DOHH2 (cell line): ENCODE measurements at regions not wholly inside any gene's neighbourhood (a gene's known extent, or its start where the extent isn't known, plus 50 kb on each side); places are given as distances from the start of the nearest gene placed in this dataset.

ENCODE experiments used
- H3F3A ChIP-seq: fragments of 200-600 bp; sonication (generic), shearing (Covaris generic); 2 replicates; pipeline ENCODE4 v1.6.0; 2016; ENCODE audit warnings: antibody characterized with exemption, mild to moderate bottlenecking; ENCODE audit not compliant: control insufficient read depth, insufficient read depth
- H3K27ac ChIP-seq: fragments of 200-600 bp; sonication (generic); 2 replicates; pipeline ENCODE4 v1.5.1; 2014; ENCODE audit warnings: low read depth, mild to moderate bottlenecking, low read length, moderate library complexity
- H3K27me3 ChIP-seq: fragments of 200-600 bp; sonication (generic); 2 replicates; pipeline ENCODE4 v1.6.1; 2014; ENCODE audit warnings: mild to moderate bottlenecking, low read length, mixed read lengths; ENCODE audit not compliant: control insufficient read depth
- H3K36me3 ChIP-seq: fragments of 200-600 bp; sonication (generic); 2 replicates; pipeline ENCODE4 v1.6.1; 2014; ENCODE audit warnings: mild to moderate bottlenecking, low read length, moderate library complexity, mixed read lengths; ENCODE audit not compliant: control insufficient read depth
- H3K4me1 ChIP-seq: fragments of 200-600 bp; sonication (generic); 2 replicates; pipeline ENCODE4 v1.6.1; 2014; ENCODE audit warnings: mild to moderate bottlenecking, low read length, mixed read lengths; ENCODE audit not compliant: control insufficient read depth
- H3K4me2 ChIP-seq: fragments of 200-600 bp; sonication (generic); 2 replicates; pipeline ENCODE4 v1.6.0; 2014; ENCODE audit warnings: mild to moderate bottlenecking, low read length, moderate library complexity
- H3K4me3 ChIP-seq: fragments of 200-600 bp; sonication (generic); 2 replicates; pipeline ENCODE4 v1.5.1; 2014; ENCODE audit warnings: mild to moderate bottlenecking, low read length, mixed read lengths
- H3K79me2 ChIP-seq: fragments of 200-600 bp; sonication (generic); 2 replicates; pipeline ENCODE4 v1.6.1; 2014; ENCODE audit warnings: mild to moderate bottlenecking, low read length, mixed read lengths; ENCODE audit not compliant: control insufficient read depth
- H3K9me2 ChIP-seq: fragments of 200-600 bp; sonication (generic); replicated peaks from 2 replicates; pipeline ENCODE4 v1.6.1; 2014; ENCODE audit warnings: mild to moderate bottlenecking, low read length, mixed read lengths; ENCODE audit not compliant: control insufficient read depth
- H3K9me3 ChIP-seq: fragments of 200-600 bp; sonication (generic); 2 replicates; pipeline ENCODE4 v1.6.1; 2014; ENCODE audit warnings: antibody characterized with exemption, low read length, mixed read lengths; ENCODE audit not compliant: control insufficient read depth, insufficient read depth
- H4K20me1 ChIP-seq: fragments of 200-600 bp; sonication (generic); 2 replicates; pipeline ENCODE4 v1.6.0; 2014; ENCODE audit warnings: low read depth, mild to moderate bottlenecking, antibody characterized with exemption, low read length, moderate library complexity; ENCODE audit not compliant: control insufficient read depth, insufficient read depth
- EZH2phosphoT487 ChIP-seq: fragments of 200-600 bp; sonication (generic); IDR thresholded peaks from 2 replicates; pipeline ENCODE4 v1.6.1; 2017; ENCODE audit warnings: borderline replicate concordance, mild to moderate bottlenecking, antibody characterized with exemption, low read length, moderate library complexity, mixed read lengths
- TF ChIP-seq, protein P1 (sequence below): fragments of 200-600 bp; sonication (generic); IDR thresholded peaks from one replicate; pipeline ENCODE4 v1.5.1; 2014; ENCODE audit warnings: antibody characterized with exemption, mild to moderate bottlenecking, low read depth, low read length; ENCODE audit not compliant: poor library complexity, severe bottlenecking

DNA sequence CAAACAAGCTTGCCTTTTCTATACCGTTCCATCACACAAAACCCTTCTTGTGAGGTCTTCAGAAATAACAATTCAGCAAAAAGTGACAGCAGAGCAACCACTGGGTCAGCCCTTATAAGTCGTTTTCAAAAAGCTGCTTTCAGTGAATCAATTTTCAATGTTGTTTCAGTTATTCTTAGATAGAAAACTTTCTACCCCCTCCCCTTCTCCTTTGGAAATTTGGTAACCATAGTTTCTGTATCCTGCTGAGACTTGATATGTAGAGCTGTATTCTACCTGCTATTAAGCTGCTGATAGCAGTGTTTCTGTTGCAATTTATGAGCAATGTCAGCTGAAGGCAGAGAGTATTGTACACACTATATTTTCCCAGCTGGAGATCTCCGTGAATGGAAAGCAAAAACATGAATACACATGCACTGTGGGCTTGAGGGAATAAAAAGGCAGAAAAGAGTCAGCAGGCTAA, 75.7 kb downstream of the ZNF608 start:
- peak overlapping the region; percentile 14; the same call in 1 of the 2 replicates for H3K4me2 ChIP-seq
- no peaks in the 10 kb centered on the region for H3K27me3 ChIP-seq
- H3K36me3 ChIP-seq = no peaks in the 10 kb centered on the region
- H3K9me3 ChIP-seq = no peaks in the 10 kb centered on the region
- H3F3A ChIP-seq = no peaks in the 10 kb centered on the region
- peaks cover 96% of the 10 kb centered on the region for H3K79me2 ChIP-seq
- no peaks in the 10 kb centered on the region for H4K20me1 ChIP-seq
- no peak overlapping the region for H3K4me3 ChIP-seq
- H3K27ac ChIP-seq = no peak overlapping the region
- H3K4me1 ChIP-seq = peaks cover 64% of the 10 kb centered on the region
- TF ChIP-seq, protein P1, sequence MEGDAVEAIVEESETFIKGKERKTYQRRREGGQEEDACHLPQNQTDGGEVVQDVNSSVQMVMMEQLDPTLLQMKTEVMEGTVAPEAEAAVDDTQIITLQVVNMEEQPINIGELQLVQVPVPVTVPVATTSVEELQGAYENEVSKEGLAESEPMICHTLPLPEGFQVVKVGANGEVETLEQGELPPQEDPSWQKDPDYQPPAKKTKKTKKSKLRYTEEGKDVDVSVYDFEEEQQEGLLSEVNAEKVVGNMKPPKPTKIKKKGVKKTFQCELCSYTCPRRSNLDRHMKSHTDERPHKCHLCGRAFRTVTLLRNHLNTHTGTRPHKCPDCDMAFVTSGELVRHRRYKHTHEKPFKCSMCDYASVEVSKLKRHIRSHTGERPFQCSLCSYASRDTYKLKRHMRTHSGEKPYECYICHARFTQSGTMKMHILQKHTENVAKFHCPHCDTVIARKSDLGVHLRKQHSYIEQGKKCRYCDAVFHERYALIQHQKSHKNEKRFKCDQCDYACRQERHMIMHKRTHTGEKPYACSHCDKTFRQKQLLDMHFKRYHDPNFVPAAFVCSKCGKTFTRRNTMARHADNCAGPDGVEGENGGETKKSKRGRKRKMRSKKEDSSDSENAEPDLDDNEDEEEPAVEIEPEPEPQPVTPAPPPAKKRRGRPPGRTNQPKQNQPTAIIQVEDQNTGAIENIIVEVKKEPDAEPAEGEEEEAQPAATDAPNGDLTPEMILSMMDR = no peak
- TF ChIP-seq EZH2phosphoT487 = no peak
- H3K9me2 ChIP-seq = no peaks in the 10 kb centered on the region

DNA sequence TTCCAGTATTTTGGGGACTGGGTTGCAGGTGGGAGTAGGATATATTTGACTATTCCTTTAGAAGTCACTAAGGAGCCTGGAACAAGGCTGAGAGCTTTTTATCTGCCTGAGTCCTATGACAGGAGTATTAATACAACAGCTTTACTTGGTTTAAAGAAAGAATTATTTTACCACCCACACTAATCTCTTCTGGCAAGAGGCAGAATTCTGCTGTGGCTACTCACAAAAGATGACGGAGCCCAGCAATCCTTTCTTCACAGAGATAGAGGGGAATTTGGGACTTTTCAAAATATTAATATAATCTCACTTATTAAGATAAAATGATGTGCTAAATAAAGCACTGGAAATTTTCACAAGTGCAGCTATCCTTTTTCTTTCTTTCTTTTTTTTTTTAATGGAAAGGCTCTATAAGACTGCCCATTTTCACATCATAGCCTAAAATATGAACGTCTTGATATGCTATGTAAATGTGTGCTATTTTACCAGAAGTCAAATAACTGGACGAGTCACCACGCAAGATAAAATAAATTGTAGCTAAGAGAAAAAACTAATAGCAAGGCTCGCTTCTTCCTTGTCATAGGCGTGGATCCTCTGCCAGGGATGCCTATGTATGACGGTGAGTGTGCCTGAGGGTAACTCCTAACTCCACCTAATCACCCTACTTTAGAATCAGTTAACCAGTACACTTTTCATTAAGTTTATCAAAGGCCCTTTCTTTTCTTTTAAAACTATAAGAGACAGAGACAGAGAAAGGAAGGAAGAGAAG, 76.3 kb downstream of the ZNF608 start:
- peaks cover 69% of the 10 kb centered on the region for H3K4me1 ChIP-seq
- H3K79me2 ChIP-seq = peaks cover 97% of the 10 kb centered on the region
- TF ChIP-seq EZH2phosphoT487 = no peak
- TF ChIP-seq, protein P1 = no peak
- no peaks in the 10 kb centered on the region for H3K9me3 ChIP-seq
- H4K20me1 ChIP-seq = no peaks in the 10 kb centered on the region
- no peak overlapping the region for H3K27ac ChIP-seq
- H3K27me3 ChIP-seq = no peaks in the 10 kb centered on the region
- H3K4me3 ChIP-seq = no peak overlapping the region
- H3K36me3 ChIP-seq = no peaks in the 10 kb centered on the region
- H3F3A ChIP-seq = no peaks in the 10 kb centered on the region
- H3K4me2 ChIP-seq = no peak overlapping the region
- no peaks in the 10 kb centered on the region for H3K9me2 ChIP-seq

DNA sequence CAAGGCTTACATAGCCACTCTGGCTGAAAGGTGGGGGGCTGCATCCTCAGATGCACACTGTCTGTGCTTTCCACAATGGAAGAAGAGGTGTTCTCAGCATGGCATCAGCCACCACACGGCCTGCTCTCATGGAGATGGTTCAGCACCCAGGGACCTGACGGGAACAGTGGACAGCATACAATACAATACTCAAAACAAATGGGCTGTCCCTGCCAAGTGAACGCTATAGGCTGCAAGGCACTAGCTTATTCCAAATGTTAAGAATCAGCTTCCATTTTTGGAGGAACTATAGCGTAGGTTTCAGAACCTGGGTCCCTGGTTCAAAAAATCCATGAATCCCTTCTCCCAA, 77.2 kb downstream of the ZNF608 start:
- no peaks in the 10 kb centered on the region for H4K20me1 ChIP-seq
- H3K9me3 ChIP-seq = no peaks in the 10 kb centered on the region
- TF ChIP-seq, protein P1 = no peak
- no peak for TF ChIP-seq EZH2phosphoT487
- no peaks in the 10 kb centered on the region for H3K27me3 ChIP-seq
- no peaks in the 10 kb centered on the region for H3K9me2 ChIP-seq
- no peak overlapping the region for H3K27ac ChIP-seq
- H3K36me3 ChIP-seq = no peaks in the 10 kb centered on the region
- H3K4me1 ChIP-seq = peaks cover 75% of the 10 kb centered on the region
- no peak overlapping the region for H3K4me2 ChIP-seq
- H3K4me3 ChIP-seq = no peak overlapping the region
- H3K79me2 ChIP-seq = peaks cover 96% of the 10 kb centered on the region
- no peaks in the 10 kb centered on the region for H3F3A ChIP-seq
